HG03439 (cell line): ENCODE measurements at regions not wholly inside any gene's neighbourhood (a gene's known extent, or its start where the extent isn't known, plus 50 kb on each side); places are given as distances from the start of the nearest gene placed in this dataset.

Experiments used
- ATAC-seq: cut with Tn5 transposase; IDR thresholded peaks from one replicate; pipeline ENCODE4 v1.9.1; 2021; ENCODE audit warnings: mild to moderate bottlenecking, moderate library complexity; ENCODE audit not compliant: unreplicated experiment

- no peak for ATAC-seq
These were observed 303.0 kb upstream of the CDH9 start for GRCh38 chr5:27341342-27341741.

- no peak for ATAC-seq
These were observed 298.4 kb upstream of the CDH9 start for GRCh38 chr5:27336817-27337216.

- ATAC-seq, result no peak
These were observed 290.1 kb upstream of the CDH9 start for GRCh38 chr5:27328480-27328879.

- ATAC-seq, result no peak
These were observed 287.1 kb upstream of the CDH9 start for GRCh38 chr5:27325513-27325912.

GRCh38 chr5:27318701-27319100 lies 280.3 kb upstream of the CDH9 start:
- no peak for ATAC-seq

- ATAC-seq, result no peak
These were observed 277.9 kb upstream of the CDH9 start for GRCh38 chr5:27316271-27316650.

- ATAC-seq, result no peak
These were observed 277.2 kb upstream of the CDH9 start for GRCh38 chr5:27315363-27316270.

GRCh38 chr5:27313549-27313948 lies 275.2 kb upstream of the CDH9 start:
- ATAC-seq, result no peak

- ATAC-seq, result no peak
These were observed 274.0 kb upstream of the CDH9 start for GRCh38 chr5:27312291-27312893.

- no peak for ATAC-seq
These were observed 273.2 kb upstream of the CDH9 start for GRCh38 chr5:27311544-27311943.

- ATAC-seq, result no peak
These were observed 269.8 kb upstream of the CDH9 start for GRCh38 chr5:27308153-27308552.

- ATAC-seq, result no peak
These were observed 251.8 kb upstream of the CDH9 start for GRCh38 chr5:27290172-27290571.

- ATAC-seq, result no peak
These were observed 237.7 kb upstream of the CDH9 start for GRCh38 chr5:27276119-27276518.

GRCh38 chr5:27275345-27275744 lies 237.0 kb upstream of the CDH9 start:
- ATAC-seq, result no peak

- ATAC-seq, result no peak
These were observed 231.4 kb upstream of the CDH9 start for GRCh38 chr5:27269766-27270165.

GRCh38 chr5:27267209-27267824 lies 228.9 kb upstream of the CDH9 start:
- no peak for ATAC-seq

GRCh38 chr5:27266184-27266583 lies 227.8 kb upstream of the CDH9 start:
- ATAC-seq, result no peak

GRCh38 chr5:27257696-27258095 lies 219.3 kb upstream of the CDH9 start:
- ATAC-seq, result no peak

GRCh38 chr5:27252911-27253310 lies 214.5 kb upstream of the CDH9 start:
- no peak for ATAC-seq

GRCh38 chr5:27242258-27242626 lies 203.9 kb upstream of the CDH9 start:
- no peak for ATAC-seq

GRCh38 chr5:27241564-27242257 lies 203.3 kb upstream of the CDH9 start:
- ATAC-seq, result no peak
